Astrocyte of the hippocampus (primary cell): ENCODE measurements at regions not wholly inside any gene's neighbourhood (a gene's known extent, or its start where the extent isn't known, plus 50 kb on each side); places are given as distances from the start of the nearest gene placed in this dataset.
"Not testable (repeated sequence)": the region's sequence is repeated elsewhere in the genome, so short reads cannot be mapped to it uniquely, and the experiment has no call there.

ENCODE experiments used
- DNase-seq: peaks from one replicate; pipeline ENCODE4 v3.0.0; 2011; ENCODE audit warnings: low read depth, low spot score

DNA sequence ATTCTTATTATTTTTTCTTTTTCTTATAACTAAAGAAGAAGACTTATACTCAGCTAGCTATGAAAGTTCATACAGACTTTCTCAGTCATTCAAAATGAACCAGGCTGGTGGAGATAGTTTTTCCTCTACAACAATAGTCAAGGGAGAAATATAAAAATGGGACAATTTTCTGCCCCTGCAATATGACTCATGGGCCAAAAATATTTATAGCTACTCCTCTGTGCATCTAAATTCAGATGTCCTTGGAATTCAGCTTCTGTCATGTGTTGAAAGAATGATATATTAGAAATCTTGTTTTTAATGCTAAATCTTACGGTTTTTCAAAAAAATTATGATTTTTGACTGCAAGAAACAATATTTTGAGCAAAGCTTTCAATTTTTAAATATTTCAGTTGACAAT lies 237.2 kb upstream of the SYT10 start:
- no peak for DNase-seq

DNA sequence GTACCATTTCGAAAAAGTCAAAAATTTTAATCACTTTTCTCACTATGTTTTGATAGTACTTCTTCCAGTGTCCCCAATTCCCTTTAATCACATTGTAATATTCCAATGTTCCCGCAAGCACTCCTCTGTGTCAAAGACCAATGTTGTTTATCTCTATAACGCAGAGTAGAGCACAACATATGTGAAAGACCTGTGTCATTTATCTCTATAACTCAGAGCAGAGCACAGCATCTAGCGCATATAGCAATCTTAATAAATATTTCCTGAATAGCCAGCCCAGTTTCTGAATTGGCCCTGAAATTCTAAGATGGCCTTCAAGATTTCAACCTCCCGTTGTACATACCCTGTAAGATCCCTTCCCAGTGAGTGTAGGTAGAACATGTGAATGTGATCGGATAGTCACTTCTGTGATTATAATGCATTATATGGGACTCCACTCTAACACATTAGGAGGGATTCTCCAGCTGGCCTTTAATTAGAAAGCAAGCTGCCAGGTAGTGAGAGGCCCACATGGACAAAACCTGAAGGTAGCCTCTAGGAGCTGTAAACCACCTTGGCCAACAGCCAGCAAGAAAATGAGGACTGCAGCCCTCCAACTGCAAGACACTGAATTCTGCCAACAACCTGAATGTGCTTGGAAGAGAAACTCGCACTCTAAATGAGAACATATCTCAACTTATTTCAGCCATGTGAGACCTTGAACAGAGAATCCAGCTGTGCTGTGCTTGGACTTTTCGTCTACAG lies 238.8 kb upstream of the SYT10 start:
- no peak for DNase-seq

DNA sequence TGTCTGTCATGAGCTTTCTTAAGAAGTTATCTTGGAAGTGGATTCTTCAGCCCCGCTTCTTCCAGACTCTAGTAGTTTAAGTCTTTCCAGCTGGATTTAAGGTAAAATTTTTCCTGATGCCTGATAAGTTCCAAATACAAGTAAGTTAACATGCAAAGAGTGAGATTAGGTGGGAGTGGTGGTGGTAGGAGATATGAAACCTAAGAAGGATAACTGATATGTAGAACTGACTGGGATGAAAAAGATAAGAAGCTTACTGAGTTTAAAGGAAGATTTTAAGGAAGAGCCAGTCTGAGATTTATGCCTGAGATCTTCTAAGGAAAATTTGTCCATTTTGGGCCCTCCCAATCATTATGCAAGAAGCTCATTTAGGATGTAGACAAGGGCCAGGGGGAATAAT lies 250.9 kb upstream of the SYT10 start:
- DNase-seq, result no peak

DNA sequence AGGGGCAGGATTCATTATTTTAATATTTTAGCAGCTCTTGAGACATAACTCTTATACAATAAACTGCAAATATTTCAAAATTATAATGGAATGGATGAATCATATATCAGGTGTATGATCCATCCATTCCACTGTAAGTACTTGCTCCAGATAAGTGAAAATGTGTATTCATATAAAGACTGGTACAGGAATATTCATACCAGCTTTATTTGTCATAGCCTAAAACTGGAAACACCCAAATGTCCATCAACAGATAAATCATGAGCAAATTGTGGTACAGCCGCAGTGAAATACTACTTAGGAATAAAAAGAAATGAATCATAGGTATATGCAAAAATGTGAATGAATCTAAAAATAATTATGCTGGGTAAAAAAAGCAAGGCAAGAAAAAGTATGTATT lies 263.6 kb upstream of the SYT10 start:
- no peak for DNase-seq

DNA sequence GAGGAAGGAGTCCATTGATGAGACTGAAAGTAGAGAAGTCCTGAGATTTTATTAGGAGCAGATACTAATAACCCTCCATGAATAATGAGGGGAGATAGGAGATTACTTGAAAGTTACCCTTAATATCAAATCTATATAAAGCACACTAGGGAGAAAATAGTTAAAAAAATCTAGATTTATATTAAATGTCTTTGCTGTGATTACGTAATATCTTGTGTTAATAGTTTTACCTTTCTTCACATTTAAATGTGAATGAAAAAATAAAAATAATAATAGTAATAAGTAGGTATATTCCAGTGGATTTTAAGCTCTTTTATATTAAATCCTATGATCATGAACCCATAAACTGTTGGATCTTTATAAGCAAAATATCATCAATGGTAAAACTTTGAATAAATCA lies 267.3 kb upstream of the SYT10 start:
- no peak for DNase-seq

DNA sequence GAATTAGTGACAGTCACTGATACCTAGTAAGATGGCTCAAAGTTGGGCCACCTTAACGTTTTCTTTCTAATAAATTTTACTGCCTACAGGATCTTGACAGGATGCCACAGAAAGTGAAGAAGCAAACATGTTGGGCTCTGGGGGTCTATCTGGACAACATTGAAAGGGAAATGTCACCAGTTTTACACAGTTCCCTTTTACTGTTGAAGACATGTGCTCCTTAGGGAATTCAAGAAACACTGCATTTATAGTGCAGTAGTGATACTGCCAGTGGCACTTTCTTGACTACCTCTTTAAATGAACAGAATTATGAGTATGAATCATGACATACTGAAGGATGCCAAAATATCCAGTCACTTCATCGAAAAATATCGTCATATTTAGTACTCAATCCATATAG lies 269.3 kb upstream of the SYT10 start:
- DNase-seq, result no peak

DNA sequence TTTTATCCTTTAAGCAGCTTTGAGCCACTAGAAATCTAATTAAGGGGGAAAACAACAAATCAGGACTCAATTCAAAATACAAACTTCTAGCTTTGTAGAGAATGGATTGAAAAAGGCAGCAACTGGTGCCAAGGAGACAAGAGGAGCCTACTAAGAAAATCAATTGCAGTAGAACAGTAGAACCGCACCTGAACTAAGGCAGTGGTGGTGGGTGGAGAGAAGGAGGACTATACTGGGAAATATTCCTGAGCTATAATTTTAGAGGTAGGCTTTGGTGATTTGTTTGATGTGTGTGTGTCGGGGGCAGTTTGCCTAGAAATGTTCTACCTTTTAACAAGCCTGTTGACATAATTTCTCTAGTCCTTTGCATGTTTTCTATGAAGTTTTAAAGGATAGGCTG lies 270.9 kb upstream of the SYT10 start:
- DNase-seq, result no peak

DNA sequence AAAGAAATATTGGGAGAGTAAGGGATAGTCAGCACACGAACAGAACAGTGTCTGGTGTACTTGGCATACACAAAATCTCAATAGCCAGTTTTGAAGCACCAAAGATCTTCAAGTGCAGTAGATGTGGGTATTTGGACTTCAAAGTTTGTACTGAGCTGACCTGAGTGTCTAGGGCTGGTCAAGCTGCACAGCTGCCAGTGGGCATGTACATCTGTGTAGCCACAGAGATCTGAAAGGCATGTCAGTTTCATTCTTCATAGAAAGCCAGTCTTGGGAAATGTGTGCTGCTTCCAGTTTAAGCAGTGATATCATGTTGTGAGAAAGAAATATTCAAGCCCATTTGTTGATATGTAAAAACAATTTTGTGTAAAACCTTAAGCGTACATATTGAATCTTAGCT lies 279.0 kb upstream of the SYT10 start:
- no peak for DNase-seq

DNA sequence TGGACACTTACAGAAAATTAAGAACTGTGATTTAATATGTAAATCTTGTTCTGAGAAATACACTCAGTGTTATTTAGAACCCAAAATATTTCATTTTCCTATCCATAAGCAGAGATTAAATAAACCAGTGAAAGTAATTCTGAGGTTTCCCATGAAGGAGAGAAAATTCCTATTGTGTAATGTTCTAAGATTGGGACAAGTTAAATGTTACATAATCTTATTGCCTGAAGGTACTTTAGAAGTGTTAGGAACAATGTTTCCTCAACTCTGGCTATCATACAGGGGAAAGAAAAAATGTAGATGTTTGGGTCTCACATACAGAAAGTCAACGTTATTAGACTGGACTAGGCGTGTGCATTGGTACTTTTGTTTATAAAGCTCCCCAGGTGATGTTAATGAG lies 281.9 kb upstream of the SYT10 start:
- no peak for DNase-seq

DNA sequence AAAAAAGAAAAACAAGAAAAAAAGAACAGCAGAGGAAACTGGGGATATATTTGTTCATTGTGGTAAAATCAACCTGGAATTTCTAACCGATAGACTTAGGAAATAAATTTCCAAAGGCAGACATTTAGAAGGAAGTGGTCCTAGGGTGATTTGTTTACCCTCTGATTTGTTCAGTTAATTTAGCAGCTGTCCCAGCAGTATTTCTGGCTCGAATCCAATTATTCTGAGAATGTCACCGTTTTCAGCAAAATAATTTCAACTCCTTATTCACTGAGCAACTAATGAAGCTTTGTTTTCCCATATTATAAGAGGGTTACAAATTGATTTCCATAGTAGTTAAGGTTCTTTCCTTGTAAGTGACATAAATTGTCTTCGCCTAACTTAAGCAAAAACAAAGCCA lies 285.2 kb upstream of the SYT10 start:
- no peak for DNase-seq

DNA sequence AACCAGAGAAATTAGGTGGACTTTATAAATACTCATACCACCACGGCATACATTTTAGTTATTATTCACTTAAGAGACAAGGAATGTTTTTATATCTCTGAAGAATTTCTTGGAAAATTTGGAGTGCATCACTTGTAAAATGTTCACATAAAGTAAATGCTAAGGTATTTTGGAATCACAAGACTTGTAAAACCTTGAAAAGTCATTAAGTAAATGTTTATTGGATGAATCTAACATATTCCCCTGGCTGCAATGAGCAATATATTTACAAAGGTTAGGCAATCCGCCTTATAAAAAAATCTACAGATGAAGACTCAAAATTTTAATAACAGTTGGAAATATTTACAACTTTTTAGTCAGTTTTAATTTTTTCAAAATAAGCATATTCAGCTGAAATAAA lies 287.4 kb upstream of the ALG10 start:
- DNase-seq, result no peak

DNA sequence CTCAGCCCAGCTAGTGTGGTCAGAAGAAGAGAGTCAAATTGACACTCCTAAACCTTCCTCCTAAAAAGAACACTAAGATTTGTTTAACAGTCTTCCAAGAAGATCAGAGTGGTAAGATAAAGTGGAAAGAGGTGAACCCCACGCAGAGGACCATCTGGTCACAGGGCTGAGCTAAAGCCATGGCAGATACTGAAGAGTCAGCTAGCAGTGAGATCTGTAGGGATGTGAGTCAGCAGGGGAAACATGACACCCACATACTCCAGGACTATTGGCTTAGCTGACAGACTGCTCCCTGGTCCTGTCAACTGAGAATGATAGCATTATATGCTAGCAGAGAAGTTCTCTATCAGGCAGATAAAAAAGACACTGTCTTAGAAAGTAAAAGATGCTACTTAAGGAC lies 269.4 kb upstream of the ALG10 start:
- no peak for DNase-seq

DNA sequence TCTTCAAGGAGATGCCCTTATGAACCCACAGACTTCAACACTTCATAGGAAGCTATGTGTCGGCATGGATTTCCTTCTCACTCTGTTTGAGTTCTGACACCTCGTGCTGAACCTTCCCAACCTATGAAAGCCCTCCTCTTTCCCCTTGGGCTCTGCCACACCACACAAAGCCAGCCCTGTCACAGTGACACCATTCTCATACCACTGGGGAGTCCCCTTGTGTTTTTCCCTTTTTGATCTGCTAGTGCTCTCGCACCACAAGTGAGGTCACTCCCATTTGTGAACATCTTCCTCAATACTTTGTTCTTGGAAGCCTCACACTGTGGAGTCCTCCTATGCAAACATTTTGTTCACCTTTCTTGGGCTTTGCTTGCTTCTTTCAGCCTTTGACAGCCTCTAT lies 264.6 kb upstream of the ALG10 start:
- no peak for DNase-seq

DNA sequence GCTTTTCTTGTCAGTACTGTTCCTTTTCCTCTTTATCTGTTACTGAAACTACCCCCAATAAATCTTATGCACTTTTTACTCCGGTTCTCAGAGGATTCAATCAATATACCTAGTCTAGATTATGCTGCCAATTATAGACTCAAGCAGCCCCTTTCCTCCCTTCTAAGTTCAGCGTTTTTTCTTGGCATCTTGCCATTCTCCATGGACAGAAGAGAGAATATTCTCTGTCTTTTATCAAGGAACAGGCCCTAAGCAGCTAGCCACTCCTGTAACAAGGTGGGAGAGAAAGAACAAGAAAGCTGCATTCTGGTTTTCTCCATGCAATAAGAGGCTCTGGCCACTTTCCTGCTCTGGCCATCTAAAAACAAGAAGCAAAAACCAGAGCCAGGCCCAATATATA lies 263.0 kb upstream of the ALG10 start:
- DNase-seq, result no peak

DNA sequence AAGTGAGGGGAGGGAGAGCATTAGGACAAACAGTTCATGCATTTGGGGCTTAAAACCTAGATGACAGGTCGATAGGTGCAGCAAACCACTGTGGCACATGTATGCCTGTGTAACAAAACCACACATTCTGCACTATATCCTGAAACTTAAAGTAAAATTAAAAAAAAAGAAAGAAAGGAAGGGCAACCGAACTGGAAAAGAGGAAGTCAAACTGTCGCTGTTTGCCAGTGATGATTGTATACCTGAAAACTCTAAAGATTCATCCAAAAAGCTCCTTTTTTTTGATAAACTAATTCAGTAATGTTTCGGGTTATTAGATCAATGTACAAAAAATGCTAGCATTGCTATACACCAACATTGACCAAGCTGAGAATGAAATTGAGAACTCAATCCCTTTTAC lies 259.0 kb upstream of the ALG10 start:
- DNase-seq, result no peak

DNA sequence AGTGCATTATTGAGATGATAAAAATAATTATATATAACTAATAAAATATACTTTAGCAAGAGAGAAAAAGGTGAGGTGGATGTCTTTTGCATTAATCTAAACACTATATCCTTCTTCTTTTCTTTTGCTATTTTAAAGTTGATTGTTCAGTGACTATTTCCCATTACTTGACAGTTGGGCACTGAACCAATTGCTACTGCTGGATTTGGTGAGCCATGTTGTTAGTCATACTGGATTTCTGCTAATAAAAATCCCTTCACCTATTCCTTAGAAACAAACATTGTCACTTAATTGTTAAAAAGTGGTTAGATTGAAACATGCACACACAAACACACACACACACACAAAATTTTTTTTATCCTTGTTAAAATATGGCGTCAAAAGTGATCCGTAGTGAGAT lies 251.6 kb upstream of the ALG10 start:
- no peak for DNase-seq

DNA sequence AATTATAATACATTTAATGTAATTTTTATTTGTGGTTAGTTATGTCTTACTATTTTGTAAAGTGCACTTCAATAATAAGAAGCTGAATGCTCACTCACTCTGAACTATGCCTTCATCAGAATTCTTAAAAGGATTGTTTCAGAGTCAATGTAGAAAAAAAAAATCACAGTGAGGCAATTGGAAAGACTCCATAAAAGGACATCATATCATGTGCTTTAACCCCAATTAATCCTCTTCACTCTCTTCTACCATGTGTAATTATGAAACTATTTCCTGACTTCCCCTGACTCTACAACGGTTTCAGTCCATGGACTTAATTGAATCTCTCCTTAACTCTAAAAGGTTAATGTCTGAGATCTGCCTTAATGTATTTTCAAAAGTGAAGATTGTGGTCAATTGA lies 250.4 kb upstream of the ALG10 start:
- DNase-seq, result no peak

DNA sequence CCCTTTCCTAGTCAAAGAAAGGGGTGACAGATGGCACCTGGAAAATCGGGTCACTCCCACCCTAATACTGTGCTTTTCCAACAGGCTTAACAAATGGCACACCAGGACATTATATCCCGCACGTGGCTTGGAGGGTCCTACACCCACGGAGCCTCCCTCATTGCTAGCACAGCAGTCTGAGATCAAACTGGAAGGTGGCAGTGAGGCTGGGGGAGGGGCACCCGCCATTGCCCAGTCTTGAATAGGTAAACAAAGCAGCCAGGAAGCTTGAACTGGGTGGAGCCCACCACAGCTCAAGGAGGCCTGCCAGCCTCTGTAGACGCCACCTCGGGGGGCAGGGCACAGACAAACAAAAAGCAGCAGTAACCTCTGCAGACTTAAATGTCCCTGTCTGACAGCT lies 249.2 kb upstream of the ALG10 start:
- DNase-seq, result not testable (repeated sequence)

DNA sequence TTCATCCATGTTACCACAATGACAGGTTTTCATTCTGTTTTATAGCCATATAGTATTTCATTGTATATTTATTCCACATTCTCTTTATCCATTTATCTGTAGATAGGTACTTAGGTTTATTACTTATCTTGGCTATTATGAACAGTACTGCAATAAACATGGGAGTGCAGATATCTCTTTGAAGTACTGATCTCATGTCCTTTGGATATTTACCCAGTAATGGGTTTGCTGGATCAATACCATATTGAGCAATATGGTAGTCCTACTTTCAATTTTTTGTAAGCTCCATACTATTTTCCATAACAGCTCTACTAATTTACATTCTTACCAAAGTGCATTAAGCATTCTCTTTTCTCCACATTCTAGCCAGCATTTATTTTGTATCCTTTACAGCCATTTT lies 235.8 kb upstream of the ALG10 start:
- no peak for DNase-seq

DNA sequence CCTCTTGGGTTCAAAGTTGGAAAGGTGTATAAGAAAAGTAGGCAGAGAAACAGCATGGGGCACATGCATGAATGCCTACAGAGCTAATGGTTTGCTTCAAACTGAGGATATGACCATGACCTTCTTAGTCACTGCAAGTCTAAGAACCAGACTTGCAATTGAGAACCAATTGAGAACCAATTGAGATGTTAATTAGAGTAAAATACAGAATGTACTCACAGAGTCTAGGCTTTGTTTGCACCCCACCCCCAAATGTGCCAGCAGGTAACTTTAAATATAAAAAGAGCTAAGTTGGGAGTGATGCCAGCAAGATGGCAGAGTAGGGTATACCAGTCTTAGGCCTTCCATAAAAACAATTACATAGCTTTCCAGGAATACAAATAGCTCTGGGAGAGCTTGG lies 227.3 kb upstream of the ALG10 start:
- no peak for DNase-seq

DNA sequence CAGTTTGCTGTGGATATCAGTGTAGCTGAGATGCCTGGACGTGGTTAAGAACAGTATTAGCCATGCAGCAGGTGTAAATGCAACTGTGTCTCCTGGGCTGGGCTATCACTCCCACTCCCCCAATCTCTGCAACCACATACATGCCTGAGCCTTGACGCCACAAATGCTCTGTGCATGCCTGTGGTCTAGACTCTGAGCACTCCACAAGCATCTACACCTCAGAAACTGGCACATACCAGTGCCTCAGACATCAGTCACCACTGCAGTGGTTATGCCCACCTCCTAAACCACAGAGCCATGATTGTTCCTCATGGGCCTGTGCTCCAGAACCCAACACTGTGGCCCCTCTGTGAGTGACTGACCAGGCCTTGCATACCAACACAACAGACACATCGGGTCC lies 226.8 kb upstream of the ALG10 start:
- DNase-seq, result peak; percentile 23

DNA sequence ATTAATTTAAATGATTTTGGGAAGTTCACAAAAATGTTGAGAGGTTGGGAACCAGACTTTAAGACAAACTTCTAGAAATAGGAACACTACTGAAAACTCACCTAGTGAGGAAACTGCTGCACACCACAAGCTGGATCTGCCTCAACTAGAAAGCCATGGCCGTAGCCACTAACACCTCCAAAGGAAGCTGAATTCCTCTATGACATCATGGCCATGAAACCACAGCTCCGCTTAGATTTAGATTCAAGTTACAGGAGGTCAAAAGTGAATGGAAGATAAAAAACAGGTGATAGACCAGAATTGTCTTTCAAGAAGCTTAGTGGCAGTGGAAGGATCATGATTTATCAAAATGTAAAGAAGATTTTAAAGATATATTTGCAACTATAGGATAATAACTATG lies 208.8 kb upstream of the ALG10 start:
- DNase-seq, result no peak

DNA sequence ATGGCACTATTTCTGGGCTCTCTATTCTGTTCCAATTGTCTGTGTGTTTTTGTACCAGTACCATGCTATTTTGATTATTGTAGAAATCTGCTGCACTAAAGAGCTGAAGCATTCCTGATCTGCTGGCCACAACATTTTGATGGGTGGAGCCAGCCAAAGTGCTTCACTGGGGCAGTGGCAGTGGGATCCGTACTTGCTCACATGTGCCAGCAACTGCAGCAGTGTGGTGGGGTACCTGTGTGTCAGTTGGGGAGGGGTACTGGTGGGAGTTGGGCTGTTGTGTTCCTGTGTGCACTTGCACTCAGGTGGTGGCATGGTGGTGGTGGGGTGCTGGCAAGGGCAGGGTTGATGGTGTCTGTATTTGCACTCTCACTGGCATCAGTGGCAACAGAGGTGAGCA lies 204.6 kb upstream of the ALG10 start:
- no peak for DNase-seq

DNA sequence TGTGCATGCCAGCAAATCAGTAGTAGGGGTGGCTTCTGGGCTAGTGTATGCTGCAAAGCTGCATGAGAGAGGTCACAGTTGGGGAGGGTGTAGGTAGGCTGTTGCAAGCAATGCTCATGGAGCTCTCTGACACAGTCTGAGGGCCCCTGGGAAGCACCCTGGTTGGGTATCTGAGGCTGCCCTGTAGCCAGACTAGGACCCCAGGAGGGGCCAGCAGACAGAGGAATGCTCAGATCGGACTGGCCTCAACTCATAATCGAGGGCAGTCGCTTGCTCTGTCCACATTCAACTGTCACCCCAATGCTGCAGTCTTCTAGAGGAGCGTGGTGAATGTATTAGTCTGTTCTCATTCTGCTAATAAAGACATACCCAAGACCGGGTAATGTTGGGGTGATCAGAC lies 204.0 kb upstream of the ALG10 start:
- DNase-seq, result no peak
